ENCODE measurements at regions not wholly inside any gene's neighbourhood (a gene's known extent, or its start where the extent isn't known, plus 50 kb on each side); places are given as distances from the start of the nearest gene placed in this dataset.

- no peak for DNase-seq (ENCODE audit: low read depth in 2 of 3, low spot score in 2 of 3)
Measured at GRCh38 chr2:225100269-225100668, 58.0 kb upstream of the DOCK10 start.

DNA sequence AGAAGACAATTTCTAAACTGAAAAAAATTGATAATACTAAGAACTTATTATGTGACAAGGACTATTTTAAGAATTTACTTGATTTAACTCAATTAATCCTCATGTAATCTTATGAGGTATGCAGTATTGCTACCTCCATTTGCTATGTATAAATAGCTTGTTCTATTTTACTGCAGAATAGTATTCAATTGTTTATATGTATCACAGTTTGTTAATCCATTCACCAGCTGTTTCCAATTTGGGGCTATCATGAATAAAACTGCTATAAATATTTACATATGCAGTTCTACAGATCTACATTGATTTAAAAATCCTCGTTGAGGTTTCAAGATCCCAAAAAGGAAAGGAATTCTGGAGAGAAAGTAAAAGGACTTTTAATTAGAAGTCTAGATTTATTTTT lies 54.8 kb upstream of the DOCK10 start:
- no peak for DNase-seq (ENCODE audit: low read depth in 2 of 3, low spot score in 2 of 3)

Data from hematopoietic multipotent progenitor cell (in vitro differentiated cells).